HEK293T (cell line): ENCODE measurements at regions not wholly inside any gene's neighbourhood (a gene's known extent, or its start where the extent isn't known, plus 50 kb on each side); places are given as distances from the start of the nearest gene placed in this dataset.
"Not testable (repeated sequence)": the region's sequence is repeated elsewhere in the genome, so short reads cannot be mapped to it uniquely, and the experiment has no call there.

Experiments used
- CTCF ChIA-PET: fragments of 350-600 bp; formaldehyde crosslinking; extraction: SDS; loops from one replicate; lab custom pipeline; 2021; ENCODE audit warnings: antibody characterized with exemption, inconsistent platforms; lab: Yijun Ruan, JAX
- POLR2A ChIA-PET: fragments of 350-600 bp; formaldehyde crosslinking; extraction: SDS; loops from one replicate; lab custom pipeline; 2020; ENCODE audit warnings: antibody characterized with exemption, inconsistent platforms; lab: Yijun Ruan, JAX
- DNase-seq: peaks from one replicate; pipeline ENCODE4 v3.0.0; 2012; ENCODE audit warnings: mixed read lengths; ENCODE audit errors: extremely low spot score
- ARNT ChIP-seq: fragments of 450-650 bp; IDR thresholded peaks from 2 replicates; pipeline ENCODE4 v1.6.1; 2017; ENCODE audit warnings: mild to moderate bottlenecking
- BHLHE40 ChIP-seq: fragments of 450-650 bp; IDR thresholded peaks from 2 replicates; pipeline ENCODE4 v1.6.1; 2016; ENCODE audit warnings: mild to moderate bottlenecking, moderate library complexity, borderline replicate concordance
- CTBP1 ChIP-seq: fragments of 450-650 bp; IDR thresholded peaks from 2 replicates; pipeline ENCODE4 v1.6.1; 2016; ENCODE audit warnings: borderline replicate concordance
- ELF4 ChIP-seq: fragments of 450-650 bp; IDR thresholded peaks from 2 replicates; pipeline ENCODE4 v1.6.1; 2017; ENCODE audit warnings: antibody characterized with exemption
- FOXA1 ChIP-seq: fragments of 450-650 bp; IDR thresholded peaks from 2 replicates; pipeline ENCODE4 v1.6.1; 2016; ENCODE audit warnings: mild to moderate bottlenecking
- FOXK2 ChIP-seq: fragments of 450-650 bp; IDR thresholded peaks from 2 replicates; pipeline ENCODE4 v1.6.1; 2016; ENCODE audit warnings: mild to moderate bottlenecking
- FOXM1 ChIP-seq: fragments of 450-650 bp; IDR thresholded peaks from 2 replicates; pipeline ENCODE4 v1.6.1; 2017; ENCODE audit warnings: mild to moderate bottlenecking, borderline replicate concordance
- HDGF ChIP-seq: fragments of 450-650 bp; IDR thresholded peaks from 2 replicates; pipeline ENCODE4 v1.6.1; 2017; ENCODE audit warnings: antibody characterized with exemption, borderline replicate concordance
- L3MBTL2 ChIP-seq: fragments of 450-650 bp; conservative IDR thresholded peaks from 2 replicates; pipeline ENCODE4 v1.6.1; 2016; ENCODE audit warnings: mild to moderate bottlenecking
- LEF1 ChIP-seq: fragments of 450-650 bp; IDR thresholded peaks from 2 replicates; pipeline ENCODE4 v1.6.1; 2017; ENCODE audit warnings: mild to moderate bottlenecking, borderline replicate concordance
- NFRKB ChIP-seq: fragments of 450-650 bp; IDR thresholded peaks from 2 replicates; pipeline ENCODE4 v1.6.1; 2016; ENCODE audit warnings: mild to moderate bottlenecking, moderate library complexity
- PKNOX1 ChIP-seq: fragments of 450-650 bp; IDR thresholded peaks from 2 replicates; pipeline ENCODE4 v1.6.1; 2016
- SP1 ChIP-seq: fragments of 450-650 bp; IDR thresholded peaks from 2 replicates; pipeline ENCODE4 v1.6.1; 2017
- SUZ12 ChIP-seq: fragments of 450-650 bp; IDR thresholded peaks from 2 replicates; pipeline ENCODE4 v1.6.1; 2016; ENCODE audit warnings: mild to moderate bottlenecking
- TARDBP ChIP-seq: fragments of 450-650 bp; IDR thresholded peaks from 2 replicates; pipeline ENCODE4 v1.6.1; 2016

GRCh38 chr1:157347506-157347905 lies 204.8 kb downstream of the FCRL5 start:
- POLR2A ChIA-PET: no interaction called here
- DNase-seq: no peak
- TF ChIP-seq LEF1: no peak
- TF ChIP-seq CTBP1: no peak
- TF ChIP-seq SUZ12: no peak
- CTCF ChIA-PET: no interaction called here

- POLR2A ChIA-PET, CTCF ChIA-PET: not testable (repeated sequence)
Observed at GRCh38 chr1:157337785-157338184, 199.6 kb upstream of the ETV3 start.

GRCh38 chr1:157335056-157335455 lies 196.9 kb upstream of the ETV3 start:
- TF ChIP-seq SP1 (no peak), SUZ12 (no peak), FOXA1 (no peak), HDGF (no peak), FOXM1 (no peak), NFRKB (no peak), BHLHE40 (no peak), PKNOX1 (no peak), FOXK2 (no peak), TARDBP (no peak), L3MBTL2 (no peak)
- ChIA-PET POLR2A (no interaction called here), CTCF (no interaction called here)
- no peak for DNase-seq

More at GRCh38 chr1:157337785-157338184, 199.6 kb upstream of the ETV3 start:
- not testable (repeated sequence) for DNase-seq

GRCh38 chr1:157334041-157334440 lies 195.8 kb upstream of the ETV3 start:
- no peak for TF ChIP-seq BHLHE40
- TF ChIP-seq NFRKB: no peak
- TF ChIP-seq ELF4: no peak
- no peak for TF ChIP-seq LEF1
- TF ChIP-seq HDGF: no peak
- no peak for TF ChIP-seq FOXK2
- TF ChIP-seq L3MBTL2: no peak
- TF ChIP-seq SP1: no peak
- no peak for TF ChIP-seq TARDBP
- no peak for TF ChIP-seq CTBP1
- TF ChIP-seq ARNT: no peak
- no peak for DNase-seq
- ChIA-PET POLR2A (no interaction called here), CTCF (no interaction called here)

- CTCF ChIA-PET: interaction anchor here (1.3 kb wide), 1 partner anchor 19 kb away, joined by 3 read pairs; no protein-coding TSS in a partner anchor
- POLR2A ChIA-PET, DNase-seq: not testable (repeated sequence)
Observed at GRCh38 chr1:157330177-157330576, 192.0 kb upstream of the ETV3 start.

GRCh38 chr1:157328120-157328519 lies 189.9 kb upstream of the ETV3 start:
- CTCF ChIA-PET, DNase-seq, POLR2A ChIA-PET: not testable (repeated sequence)

- ChIA-PET CTCF (interaction anchor here (0.7 kb wide), 1 partner anchor 18 kb away, joined by 3 read pairs; no protein-coding TSS in a partner anchor), POLR2A (no interaction called here)
- TF ChIP-seq FOXA1 (no peak), FOXK2 (no peak), HDGF (no peak)
- DNase-seq: no peak
Observed at GRCh38 chr1:157326173-157326859, 188.1 kb upstream of the ETV3 start.

- POLR2A ChIA-PET: no interaction called here
Observed at GRCh38 chr1:157325220-157325619, 187.0 kb upstream of the ETV3 start.

GRCh38 chr1:157321972-157322371 lies 183.8 kb upstream of the ETV3 start:
- CTCF ChIA-PET, DNase-seq, POLR2A ChIA-PET: not testable (repeated sequence)

More at GRCh38 chr1:157325220-157325619, 187.0 kb upstream of the ETV3 start:
- no peak for DNase-seq
- TF ChIP-seq ELF4: no peak
- no peak for TF ChIP-seq FOXM1
- no peak for TF ChIP-seq FOXK2
- TF ChIP-seq LEF1: no peak
- CTCF ChIA-PET: no interaction called here
